ENCODE measurements at regions not wholly inside any gene's neighbourhood (a gene's known extent, or its start where the extent isn't known, plus 50 kb on each side); places are given as distances from the start of the nearest gene placed in this dataset.

GRCh38 chr1:214900590-214900989, 181.9 kb upstream of the KCNK2 start:
- no peak for DNase-seq (ENCODE audit: low read depth)
- no peak overlapping the region for H3K4me3 ChIP-seq (ENCODE audit: low read depth, low read length)
- no peak for TF ChIP-seq CTCF (conservative IDR thresholded peaks at IDR 0.05; ENCODE audit: low read depth, low read length)

GRCh38 chr1:214901718-214902117, 180.8 kb upstream of the KCNK2 start:
- DNase-seq (ENCODE audit: low read depth): no peak

DNA sequence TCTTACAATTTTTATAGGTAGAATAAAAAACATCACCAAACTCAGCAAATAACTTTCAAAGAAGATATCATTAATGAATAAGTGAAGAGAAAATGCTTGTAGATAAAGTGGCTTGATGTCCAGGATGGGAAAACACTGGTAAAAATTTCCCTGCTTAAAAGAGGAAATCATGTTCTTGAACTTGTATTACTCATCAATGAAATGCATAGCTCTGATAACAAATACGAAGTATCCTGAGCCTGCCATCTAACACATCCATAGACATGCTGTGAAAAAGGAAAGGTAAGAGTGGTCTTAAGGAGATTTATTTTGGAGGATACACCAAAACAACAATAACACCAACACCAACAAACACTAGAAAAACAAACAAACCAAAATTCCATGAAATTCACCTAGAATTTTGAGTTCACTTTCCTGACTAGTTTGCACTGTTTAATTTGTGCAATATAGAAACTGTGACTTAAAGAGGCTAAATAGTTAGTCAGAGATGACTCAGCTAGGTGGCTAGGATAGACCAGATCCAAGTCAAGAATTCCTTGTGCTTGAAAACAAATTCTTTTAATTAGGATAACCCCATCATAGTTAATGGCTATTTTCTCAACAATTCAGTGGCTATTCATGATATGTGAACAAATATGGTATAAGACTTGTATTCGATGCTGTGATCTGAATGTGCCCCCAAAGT, 179.8 kb upstream of the KCNK2 start:
- TF ChIP-seq CTCF (conservative IDR thresholded peaks at IDR 0.05; ENCODE audit: low read depth, low read length): no peak
- H3K4me3 ChIP-seq (ENCODE audit: low read depth, low read length): no peak overlapping the region
- DNase-seq (ENCODE audit: low read depth): peak; percentile 19

More at GRCh38 chr1:214901718-214902117, 180.8 kb upstream of the KCNK2 start:
- no peak for TF ChIP-seq CTCF (conservative IDR thresholded peaks at IDR 0.05; ENCODE audit: low read depth, low read length)
- no peak overlapping the region for H3K4me3 ChIP-seq (ENCODE audit: low read depth, low read length)

- TF ChIP-seq CTCF (conservative IDR thresholded peaks at IDR 0.05; ENCODE audit: low read depth, low read length): no peak
- no peak overlapping the region for H3K4me3 ChIP-seq (ENCODE audit: low read depth, low read length)
- no peak for DNase-seq (ENCODE audit: low read depth)
Measured at GRCh38 chr1:214912127-214912526, 170.4 kb upstream of the KCNK2 start.

DNA sequence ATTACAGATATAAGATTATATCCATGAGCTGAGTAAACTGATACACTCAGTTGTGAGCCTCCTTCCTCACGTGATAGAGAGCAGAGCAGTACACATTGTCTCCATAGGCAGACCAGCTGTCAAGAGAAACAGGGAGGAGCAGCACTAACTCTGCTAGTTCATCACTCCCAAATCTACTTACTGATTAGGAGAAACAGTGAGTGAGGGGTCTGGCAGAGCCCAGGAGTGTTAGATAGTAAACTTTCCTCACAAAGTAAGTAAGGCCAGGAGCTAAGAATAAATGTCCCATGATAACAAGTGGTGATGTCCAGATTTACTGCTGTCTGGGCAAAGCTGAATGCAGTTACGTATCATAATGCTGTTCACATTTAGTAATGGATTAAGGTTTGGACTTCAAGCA, 168.6 kb upstream of the KCNK2 start:
- no peak for TF ChIP-seq CTCF (conservative IDR thresholded peaks at IDR 0.05; ENCODE audit: low read depth, low read length)
- DNase-seq (ENCODE audit: low read depth): no peak
- H3K4me3 ChIP-seq (ENCODE audit: low read depth, low read length): no peak overlapping the region

DNA sequence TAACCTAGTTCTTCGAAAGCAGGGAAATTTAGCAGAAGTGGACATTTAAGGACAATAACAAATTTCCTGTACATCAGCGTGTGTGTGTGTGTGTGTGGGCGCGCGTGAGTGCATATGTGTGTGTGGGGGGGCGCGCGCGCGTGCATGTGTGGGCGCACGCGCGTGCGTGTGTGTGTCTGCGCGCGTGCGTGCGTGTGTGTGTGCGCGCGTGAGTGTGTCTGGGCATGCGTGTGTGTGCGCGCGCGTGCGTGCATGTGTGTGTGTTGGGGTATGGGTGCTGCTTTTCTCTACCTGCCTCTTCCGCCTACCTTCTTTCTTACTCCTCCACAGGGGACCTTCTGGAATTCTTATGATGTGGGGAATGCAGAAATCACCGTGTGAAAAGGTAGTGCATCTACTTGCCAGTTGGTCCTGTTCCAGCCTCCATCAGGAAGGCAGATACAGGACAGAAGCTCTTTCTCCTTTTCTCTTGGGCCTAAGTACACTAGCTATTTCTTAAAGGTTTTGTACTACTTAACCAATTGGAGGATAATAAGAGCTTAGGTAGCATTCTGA, 165.4 kb upstream of the KCNK2 start:
- DNase-seq (ENCODE audit: low read depth): no peak
- no peak for TF ChIP-seq CTCF (conservative IDR thresholded peaks at IDR 0.05; ENCODE audit: low read depth, low read length)
- H3K4me3 ChIP-seq (ENCODE audit: low read depth, low read length): no peak overlapping the region

DNA sequence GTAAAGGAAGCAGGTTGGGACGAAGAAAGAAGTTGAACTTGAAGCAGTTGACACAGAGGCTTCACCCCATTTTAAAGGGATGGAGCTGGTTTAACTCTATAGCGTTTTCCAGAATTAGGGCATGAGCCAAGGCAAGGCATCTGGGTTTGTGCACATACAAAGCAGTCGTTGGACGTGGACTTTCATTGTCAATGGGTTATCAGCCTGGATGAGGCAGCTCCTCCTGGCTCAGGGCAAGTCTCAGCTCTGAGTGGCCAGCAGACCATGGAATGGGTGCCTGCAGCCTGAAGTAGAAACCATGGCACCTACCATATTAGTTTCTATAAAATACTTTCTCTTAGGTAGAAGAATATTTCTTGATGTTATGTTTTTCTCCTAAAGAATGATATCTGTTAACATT, 163.8 kb upstream of the KCNK2 start:
- TF ChIP-seq CTCF (conservative IDR thresholded peaks at IDR 0.05; ENCODE audit: low read depth, low read length): no peak
- DNase-seq (ENCODE audit: low read depth): no peak
- no peak overlapping the region for H3K4me3 ChIP-seq (ENCODE audit: low read depth, low read length)
